Right lobe of liver (tissue), 4 donors: ENCODE measurements at regions not wholly inside any gene's neighbourhood (a gene's known extent, or its start where the extent isn't known, plus 50 kb on each side); places are given as distances from the start of the nearest gene placed in this dataset.

Experiments used
- POLR2A ChIP-seq: fragments of 450-650 bp; IDR thresholded peaks from one replicate; pipeline ENCODE4 v1.6.1; 2017; ENCODE audit warnings: antibody characterized with exemption, mild to moderate bottlenecking
- TF ChIP-seq, protein P1 (sequence below), 4 donors: fragments of 200-600 bp in 3 of 4; fragments of 450-650 bp in 1 of 4; IDR thresholded peaks; one replicate each; pipeline versions ENCODE4 v1.5.1 to v1.8.0; 2016 to 2022; ENCODE audit warnings: antibody characterized with exemption in 4 of 4, mild to moderate bottlenecking in 2 of 4
- donor health status: DM: no; HTN: no; CAD: no.
- donor health status: DM: no; HTN: no; CAD: no.
- donor health status: DM: no; HTN: yes; CAD: no.

DNA sequence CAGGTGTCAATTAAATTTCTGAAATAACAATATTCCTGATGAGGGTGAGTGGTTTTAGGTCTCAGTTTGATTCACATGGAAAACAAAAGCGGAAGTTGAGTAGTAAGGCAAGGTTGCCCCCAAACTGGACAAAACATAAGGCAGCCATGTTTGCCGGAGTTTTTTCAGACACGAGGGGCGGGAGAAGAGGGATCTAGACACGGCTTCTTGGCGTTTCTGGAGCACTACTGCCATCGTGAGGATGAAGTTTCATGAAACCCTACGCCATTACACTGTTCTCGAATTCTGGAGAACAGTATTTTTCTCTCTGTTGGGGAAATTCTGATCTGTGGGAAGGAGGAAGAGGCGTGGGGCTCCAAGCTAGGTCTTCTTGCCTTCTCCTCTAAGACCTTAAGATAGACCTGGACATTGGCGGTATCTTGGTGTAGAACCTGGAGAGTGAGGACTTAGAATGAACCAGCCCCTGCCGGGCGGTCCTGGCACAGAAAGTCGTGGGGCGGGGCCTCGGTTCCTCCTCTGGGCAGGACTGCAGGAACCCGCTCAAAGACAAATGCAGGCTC lies 160.3 kb downstream of the OR13H1 start:
- TF ChIP-seq, protein P1, sequence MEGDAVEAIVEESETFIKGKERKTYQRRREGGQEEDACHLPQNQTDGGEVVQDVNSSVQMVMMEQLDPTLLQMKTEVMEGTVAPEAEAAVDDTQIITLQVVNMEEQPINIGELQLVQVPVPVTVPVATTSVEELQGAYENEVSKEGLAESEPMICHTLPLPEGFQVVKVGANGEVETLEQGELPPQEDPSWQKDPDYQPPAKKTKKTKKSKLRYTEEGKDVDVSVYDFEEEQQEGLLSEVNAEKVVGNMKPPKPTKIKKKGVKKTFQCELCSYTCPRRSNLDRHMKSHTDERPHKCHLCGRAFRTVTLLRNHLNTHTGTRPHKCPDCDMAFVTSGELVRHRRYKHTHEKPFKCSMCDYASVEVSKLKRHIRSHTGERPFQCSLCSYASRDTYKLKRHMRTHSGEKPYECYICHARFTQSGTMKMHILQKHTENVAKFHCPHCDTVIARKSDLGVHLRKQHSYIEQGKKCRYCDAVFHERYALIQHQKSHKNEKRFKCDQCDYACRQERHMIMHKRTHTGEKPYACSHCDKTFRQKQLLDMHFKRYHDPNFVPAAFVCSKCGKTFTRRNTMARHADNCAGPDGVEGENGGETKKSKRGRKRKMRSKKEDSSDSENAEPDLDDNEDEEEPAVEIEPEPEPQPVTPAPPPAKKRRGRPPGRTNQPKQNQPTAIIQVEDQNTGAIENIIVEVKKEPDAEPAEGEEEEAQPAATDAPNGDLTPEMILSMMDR (IDR thresholded peaks at IDR 0.05) = peak; percentile 42 to 79 (median 56)
- TF ChIP-seq POLR2A = no peak
